Left lung (tissue), 4 donors: ENCODE measurements at regions not wholly inside any gene's neighbourhood (a gene's known extent, or its start where the extent isn't known, plus 50 kb on each side); places are given as distances from the start of the nearest gene placed in this dataset.
"Not testable (repeated sequence)": the region's sequence is repeated elsewhere in the genome, so short reads cannot be mapped to it uniquely, and the experiment has no call there.

Source experiments
- ATAC-seq: fragments of 200-7000 bp; cut with Tn5 transposase; one replicate; pipeline ENCODE4 v1.9.1; 2020; ENCODE audit warnings: moderate library complexity
- DNase-seq, 4 donors: peaks; one replicate each; pipeline ENCODE4 v3.0.0-alpha.2; 2013 to 2020
- H3K27ac ChIP-seq, 2 donors: fragments of 200-600 bp; sonication (generic) in 1 of 2; one replicate each; pipeline versions ENCODE4 v1.5.0 to v1.8.0; 2020 to 2021
- H3K27me3 ChIP-seq, 2 donors: fragments of 200-600 bp; sonication (generic) in 1 of 2; one replicate each; pipeline versions ENCODE4 v1.5.0 to v1.8.0; 2020 to 2021
- H3K36me3 ChIP-seq, 2 donors: fragments of 200-600 bp; sonication (generic) in 1 of 2; one replicate each; pipeline versions ENCODE4 v1.5.0 to v1.8.0; 2020 to 2021
- H3K4me1 ChIP-seq, 2 donors: fragments of 200-600 bp; one replicate each; pipeline ENCODE4 v1.8.0; 2021
- H3K4me3 ChIP-seq, 2 donors: fragments of 200-600 bp; sonication (generic) in 1 of 2; one replicate each; pipeline versions ENCODE4 v1.5.0 to v1.8.0; 2020 to 2021; ENCODE audit warnings: mild to moderate bottlenecking in 1 of 2
- H3K9me3 ChIP-seq, 2 donors: fragments of 200-600 bp; sonication (generic) in 1 of 2; one replicate each; pipeline versions ENCODE4 v1.5.0 to v1.8.0; 2020 to 2021
- CTCF ChIP-seq, 2 donors: fragments of 200-600 bp; sonication (generic) in 1 of 2; IDR thresholded peaks; one replicate each; pipeline versions ENCODE4 v1.5.0 to v1.8.0; 2021; ENCODE audit warnings: antibody characterized with exemption in 2 of 2
- intact Hi-C, 2 donors: fragments of 100-400 bp; cut with DNase I; formaldehyde crosslinking; loops; one replicate each; pipeline versions ENCODE4 v1.11.2 to v1.14.2; 2022
- donor health status: DM: no; HTN: yes; CAD: no.
- donor health status: DM: no; HTN: no; CAD: no.

GRCh38 chrY:12212394-12212793 is 488.6 kb upstream of the USP9Y start:
- no peak for TF ChIP-seq CTCF (IDR thresholded peaks at IDR 0.05)
- no peaks in the 10 kb centered on the region for H3K4me1 ChIP-seq
- no peak for ATAC-seq
- no peak overlapping the region for H3K27ac ChIP-seq
- H3K36me3 ChIP-seq = no peaks in the 10 kb centered on the region
- no peak overlapping the region for H3K4me3 ChIP-seq
- H3K9me3 ChIP-seq = peaks cover 0 to 31% of the 10 kb centered on the region in 2 donors
- no peak for DNase-seq
- no peaks in the 10 kb centered on the region for H3K27me3 ChIP-seq
- intact Hi-C loops = no loop called here

- TF ChIP-seq CTCF (IDR thresholded peaks at IDR 0.05) = no peak
- Histone ChIP-seq H3K36me3 (no peaks in the 10 kb centered on the region), H3K27me3 (no peaks in the 10 kb centered on the region), H3K4me3 (no peak overlapping the region), H3K4me1 (no peaks in the 10 kb centered on the region), H3K9me3 (peaks cover 0 to 31% of the 10 kb centered on the region in 2 donors), H3K27ac (no peak overlapping the region)
- ATAC-seq (no peak), DNase-seq (no peak)
- intact Hi-C loops = no loop called here
These were observed 485.4 kb upstream of the USP9Y start for GRCh38 chrY:12215564-12216022.

- no peak for ATAC-seq
- intact Hi-C loops = no loop called here
- Histone ChIP-seq H3K27ac (no peak overlapping the region), H3K9me3 (no peaks in the 10 kb centered on the region), H3K27me3 (no peaks in the 10 kb centered on the region), H3K4me1 (no peaks in the 10 kb centered on the region), H3K4me3 (no peak overlapping the region), H3K36me3 (no peaks in the 10 kb centered on the region)
- no peak for DNase-seq
- TF ChIP-seq CTCF (IDR thresholded peaks at IDR 0.05) = no peak
These were observed 470.1 kb upstream of the USP9Y start for GRCh38 chrY:12230921-12231320.

- Histone ChIP-seq H3K4me1 (no peaks in the 10 kb centered on the region), H3K36me3 (no peaks in the 10 kb centered on the region), H3K9me3 (no peaks in the 10 kb centered on the region), H3K27me3 (no peaks in the 10 kb centered on the region), H3K4me3 (no peak overlapping the region), H3K27ac (no peak overlapping the region)
- intact Hi-C loops = no loop called here
- no peak for DNase-seq
- no peak for TF ChIP-seq CTCF (IDR thresholded peaks at IDR 0.05)
- no peak for ATAC-seq
These were observed 464.6 kb upstream of the USP9Y start for GRCh38 chrY:12236399-12236798.

- intact Hi-C loops, H3K4me3 ChIP-seq: not testable (repeated sequence)
These were observed 460.7 kb upstream of the USP9Y start for GRCh38 chrY:12240326-12240725.

GRCh38 chrY:12244146-12244545 is 456.9 kb upstream of the USP9Y start:
- ATAC-seq (no peak), DNase-seq (no peak)
- Histone ChIP-seq H3K27me3 (no peaks in the 10 kb centered on the region), H3K9me3 (no peaks in the 10 kb centered on the region), H3K27ac (no peak overlapping the region), H3K36me3 (no peaks in the 10 kb centered on the region), H3K4me3 (no peak overlapping the region), H3K4me1 (no peaks in the 10 kb centered on the region)
- no peak for TF ChIP-seq CTCF (IDR thresholded peaks at IDR 0.05)
- intact Hi-C loops = no loop called here

More at GRCh38 chrY:12240326-12240725, 460.7 kb upstream of the USP9Y start:
- H3K36me3 ChIP-seq, H3K27ac ChIP-seq, H3K27me3 ChIP-seq, H3K4me1 ChIP-seq, ATAC-seq, DNase-seq, H3K9me3 ChIP-seq: not testable (repeated sequence)
